GM13977 (cell line): ENCODE measurements at regions not wholly inside any gene's neighbourhood (a gene's known extent, or its start where the extent isn't known, plus 50 kb on each side); places are given as distances from the start of the nearest gene placed in this dataset.

Source experiments
- DNase-seq: peaks from one replicate; pipeline ENCODE4 v3.0.0; 2012; ENCODE audit warnings: low spot score
- in situ Hi-C: fragments of 300-500 bp; cut with MboI; formaldehyde crosslinking; loops from one replicate; pipeline ENCODE4 v1.12.0; 2022; ENCODE audit warnings: low sequenced_read_pairs, low pct_unique_long_range_greater_than_20kb, mixed read lengths, inconsistent platforms; ENCODE audit not compliant: unreplicated experiment
- TF ChIP-seq, protein P1 (sequence below): IDR thresholded peaks from 2 replicates; pipeline ENCODE4 v1.5.1; 2012; ENCODE audit warnings: mild to moderate bottlenecking, control low read depth; ENCODE audit not compliant: insufficient read depth; ENCODE audit errors: extremely low read depth, missing control alignments

- no peak for DNase-seq
- in situ Hi-C loops = no loop called here
- TF ChIP-seq, protein P1, sequence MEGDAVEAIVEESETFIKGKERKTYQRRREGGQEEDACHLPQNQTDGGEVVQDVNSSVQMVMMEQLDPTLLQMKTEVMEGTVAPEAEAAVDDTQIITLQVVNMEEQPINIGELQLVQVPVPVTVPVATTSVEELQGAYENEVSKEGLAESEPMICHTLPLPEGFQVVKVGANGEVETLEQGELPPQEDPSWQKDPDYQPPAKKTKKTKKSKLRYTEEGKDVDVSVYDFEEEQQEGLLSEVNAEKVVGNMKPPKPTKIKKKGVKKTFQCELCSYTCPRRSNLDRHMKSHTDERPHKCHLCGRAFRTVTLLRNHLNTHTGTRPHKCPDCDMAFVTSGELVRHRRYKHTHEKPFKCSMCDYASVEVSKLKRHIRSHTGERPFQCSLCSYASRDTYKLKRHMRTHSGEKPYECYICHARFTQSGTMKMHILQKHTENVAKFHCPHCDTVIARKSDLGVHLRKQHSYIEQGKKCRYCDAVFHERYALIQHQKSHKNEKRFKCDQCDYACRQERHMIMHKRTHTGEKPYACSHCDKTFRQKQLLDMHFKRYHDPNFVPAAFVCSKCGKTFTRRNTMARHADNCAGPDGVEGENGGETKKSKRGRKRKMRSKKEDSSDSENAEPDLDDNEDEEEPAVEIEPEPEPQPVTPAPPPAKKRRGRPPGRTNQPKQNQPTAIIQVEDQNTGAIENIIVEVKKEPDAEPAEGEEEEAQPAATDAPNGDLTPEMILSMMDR = no peak
These were observed 559.4 kb upstream of the AUTS2 start for GRCh38 chr7:69038915-69039314.

DNA sequence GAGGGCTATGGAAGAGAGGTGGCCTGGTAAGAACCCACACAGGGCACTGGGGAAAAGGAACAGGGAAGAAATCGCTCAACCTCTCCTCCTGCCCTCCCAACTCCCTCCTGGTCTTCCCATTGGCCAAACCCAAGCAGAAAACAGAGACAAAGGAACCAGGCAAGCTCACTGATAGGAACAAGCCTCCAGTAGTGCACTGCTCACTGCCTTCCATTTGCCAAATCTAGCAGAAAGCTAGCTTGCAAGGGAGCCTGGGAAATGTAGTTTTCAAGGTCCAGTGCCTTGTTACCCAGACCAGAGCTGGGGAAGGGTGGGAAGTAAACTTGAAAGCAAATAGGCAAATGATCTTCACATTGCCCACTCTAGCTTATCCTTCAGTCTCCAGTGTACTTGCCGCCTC lies 556.1 kb upstream of the AUTS2 start:
- in situ Hi-C loops = no loop called here
- TF ChIP-seq, protein P1 = no peak
- no peak for DNase-seq

- in situ Hi-C loops = no loop called here
- TF ChIP-seq, protein P1 = no peak
- no peak for DNase-seq
These were observed 551.0 kb upstream of the AUTS2 start for GRCh38 chr7:69047151-69047754.

- no peak for DNase-seq
- TF ChIP-seq, protein P1 = no peak
- in situ Hi-C loops = no loop called here
These were observed 548.9 kb upstream of the AUTS2 start for GRCh38 chr7:69049326-69049725.

GRCh38 chr7:69052447-69052846 lies 545.8 kb upstream of the AUTS2 start:
- DNase-seq = no peak
- in situ Hi-C loops = no loop called here
- TF ChIP-seq, protein P1 = no peak

DNA sequence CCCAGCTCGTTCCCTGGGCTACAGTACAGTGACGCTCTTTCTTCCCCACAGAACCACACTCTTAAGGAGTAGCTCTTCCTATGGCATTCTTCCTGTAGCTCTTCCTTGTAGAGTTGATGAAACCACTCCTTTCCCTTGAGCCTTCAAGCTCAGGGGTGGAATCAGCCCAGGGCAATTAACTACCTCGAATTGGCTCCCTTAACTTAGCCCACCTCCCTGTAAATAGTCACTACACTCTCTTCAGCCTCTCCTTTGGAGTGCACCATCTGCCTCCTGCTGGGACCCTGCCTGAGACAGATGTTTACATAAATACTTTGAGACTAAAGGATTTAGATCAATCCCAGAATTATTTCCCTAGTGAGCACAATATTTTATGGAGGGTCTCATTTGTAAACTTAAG lies 537.8 kb upstream of the AUTS2 start:
- in situ Hi-C loops = no loop called here
- DNase-seq = no peak
- TF ChIP-seq, protein P1 = no peak
